Adrenal gland (tissue), 9 donors: ENCODE measurements at regions not wholly inside any gene's neighbourhood (a gene's known extent, or its start where the extent isn't known, plus 50 kb on each side); places are given as distances from the start of the nearest gene placed in this dataset.

Source experiments
- DNase-seq, 7 donors: peaks; one replicate each; pipeline ENCODE4 v3.0.0-alpha.2; 2019 to 2020
- H3K27ac ChIP-seq, 5 donors: fragments of 200-600 bp; sonication (generic) in 4 of 5; 1 replicate in 3 of 5; 2 replicates in 2 of 5; pipeline versions ENCODE4 v1.5.1 to v1.8.0; 2016 to 2020; ENCODE audit warnings: mild to moderate bottlenecking in 1 of 5
- H3K27me3 ChIP-seq: fragments of 200-600 bp; 2 replicates; pipeline ENCODE4 v1.8.0; 2021
- H3K36me3 ChIP-seq, 2 donors: fragments of 200-600 bp; replicated peaks in 1 of 2; 1 replicate in 1 of 2; 2 replicates in 1 of 2; pipeline versions ENCODE4 v1.5.1 to v1.8.0; 2018 to 2022
- H3K4me1 ChIP-seq, 2 donors: fragments of 200-600 bp; replicated peaks in 1 of 2; 1 replicate in 1 of 2; 2 replicates in 1 of 2; pipeline versions ENCODE4 v1.5.1 to v1.8.0; 2018 to 2021
- H3K4me3 ChIP-seq, 4 donors: fragments of 200-600 bp; sonication (generic) in 3 of 4; one replicate each; pipeline ENCODE4 v1.5.1; 2016 to 2018
- H3K9me3 ChIP-seq, 3 donors: fragments of 200-600 bp; sonication (generic) in 1 of 3; replicated peaks in 1 of 3; 1 replicate in 2 of 3; 2 replicates in 1 of 3; pipeline versions ENCODE4 v1.5.1 to v1.8.0; 2016 to 2021
- POLR2A ChIP-seq, 2 donors: fragments of 450-650 bp; IDR thresholded peaks; one replicate each; pipeline ENCODE4 v1.6.1; 2017; ENCODE audit warnings: antibody characterized with exemption in 2 of 2, mild to moderate bottlenecking in 2 of 2, moderate library complexity in 1 of 2
- WGBS, 4 donors: extraction: QIAGEN DNeasy Blood & Tissue Kit in 2 of 4; methylation state at CpG; one replicate each; pipeline versions ENCODE4 v1.1.5 to v1.1.7; 2013 to 2017; 5-methylcytosine and 5-hydroxymethylcytosine counted together
- intact Hi-C, 2 donors: fragments of 100-400 bp; cut with DNase I; formaldehyde crosslinking; loops; one replicate each; pipeline versions ENCODE4 v1.14.1 to v1.15.0; 2022 to 2023
- TF ChIP-seq, protein P1 (sequence below), 6 experiments: fragments of 450-650 bp in 4 of 6; fragments of 200-600 bp in 2 of 6; sonication (generic) in 1 of 6; IDR thresholded peaks; 1 replicate in 5 of 6; 2 replicates in 1 of 6; pipeline versions ENCODE4 v1.5.1 to v1.8.0; 2016 to 2021; ENCODE audit warnings: antibody characterized with exemption in 6 of 6, mild to moderate bottlenecking in 2 of 6, moderate library complexity in 1 of 6
- donor health status: healthy with polysubstance abuse.
- donor health status: Bipolar disorder and iron deficiency.
- donor health status: DM: yes; HTN: yes; CAD: no.
- donor health status: DM: no; HTN: no; CAD: no.
- donor health status: DM: no; HTN: no; CAD: no.

- WGBS, 4 donors, result 27 to 41% (median 32%) methylated on average over 2 of the region's 2 CpGs
- TF ChIP-seq POLR2A (IDR thresholded peaks at IDR 0.05), result no peak
- TF ChIP-seq, protein P1, sequence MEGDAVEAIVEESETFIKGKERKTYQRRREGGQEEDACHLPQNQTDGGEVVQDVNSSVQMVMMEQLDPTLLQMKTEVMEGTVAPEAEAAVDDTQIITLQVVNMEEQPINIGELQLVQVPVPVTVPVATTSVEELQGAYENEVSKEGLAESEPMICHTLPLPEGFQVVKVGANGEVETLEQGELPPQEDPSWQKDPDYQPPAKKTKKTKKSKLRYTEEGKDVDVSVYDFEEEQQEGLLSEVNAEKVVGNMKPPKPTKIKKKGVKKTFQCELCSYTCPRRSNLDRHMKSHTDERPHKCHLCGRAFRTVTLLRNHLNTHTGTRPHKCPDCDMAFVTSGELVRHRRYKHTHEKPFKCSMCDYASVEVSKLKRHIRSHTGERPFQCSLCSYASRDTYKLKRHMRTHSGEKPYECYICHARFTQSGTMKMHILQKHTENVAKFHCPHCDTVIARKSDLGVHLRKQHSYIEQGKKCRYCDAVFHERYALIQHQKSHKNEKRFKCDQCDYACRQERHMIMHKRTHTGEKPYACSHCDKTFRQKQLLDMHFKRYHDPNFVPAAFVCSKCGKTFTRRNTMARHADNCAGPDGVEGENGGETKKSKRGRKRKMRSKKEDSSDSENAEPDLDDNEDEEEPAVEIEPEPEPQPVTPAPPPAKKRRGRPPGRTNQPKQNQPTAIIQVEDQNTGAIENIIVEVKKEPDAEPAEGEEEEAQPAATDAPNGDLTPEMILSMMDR (IDR thresholded peaks at IDR 0.05), result no peak
- H3K4me3 ChIP-seq, result no peak overlapping the region
- intact Hi-C loops, result no loop called here
- peak overlapping the region in 3 of 5 donors; percentile 4 to 47 (median 26) for H3K27ac ChIP-seq
- peaks cover 0 to 7% of the 10 kb centered on the region in 2 donors for H3K4me1 ChIP-seq
- H3K9me3 ChIP-seq, result no peaks in the 10 kb centered on the region
- H3K36me3 ChIP-seq, result no peaks in the 10 kb centered on the region
- peak in 6 of 7 donors; percentile 39 to 76 (median 66) for DNase-seq
- H3K27me3 ChIP-seq, result no peaks in the 10 kb centered on the region
Observed at GRCh38 chr19:31970027-31970461, 375.4 kb upstream of the ZNF507 start.

GRCh38 chr19:31974290-31974689, 371.1 kb upstream of the ZNF507 start:
- intact Hi-C loops, result no loop called here
- Histone ChIP-seq H3K27me3 (no peaks in the 10 kb centered on the region), H3K4me3 (no peak overlapping the region), H3K9me3 (no peaks in the 10 kb centered on the region), H3K36me3 (no peaks in the 10 kb centered on the region), H3K27ac (no peak overlapping the region), H3K4me1 (peaks cover 0 to under 1% of the 10 kb centered on the region in 2 donors)
- TF ChIP-seq, protein P1 (IDR thresholded peaks at IDR 0.05), result no peak
- no peak for TF ChIP-seq POLR2A (IDR thresholded peaks at IDR 0.05)
- 90 to 97% (median 91%) methylated on average over 4 of the region's 4 CpGs for WGBS, 4 donors
- DNase-seq, result peak in 1 of 7 donors; percentile 33

- Histone ChIP-seq H3K4me1 (no peaks in the 10 kb centered on the region), H3K4me3 (no peak overlapping the region), H3K27me3 (no peaks in the 10 kb centered on the region), H3K36me3 (no peaks in the 10 kb centered on the region), H3K9me3 (no peaks in the 10 kb centered on the region), H3K27ac (no peak overlapping the region)
- 94 to 98% (median 97%) methylated on average over 4 of the region's 4 CpGs for WGBS, 4 donors
- TF ChIP-seq POLR2A (IDR thresholded peaks at IDR 0.05), result no peak
- TF ChIP-seq, protein P1 (IDR thresholded peaks at IDR 0.05), result no peak
- intact Hi-C loops, result no loop called here
- peak in 1 of 7 donors; percentile 13 for DNase-seq
Observed at GRCh38 chr19:31974941-31975340, 370.5 kb upstream of the ZNF507 start.

- Histone ChIP-seq H3K4me3 (no peak overlapping the region), H3K36me3 (no peaks in the 10 kb centered on the region), H3K4me1 (no peaks in the 10 kb centered on the region), H3K27ac (no peak overlapping the region), H3K27me3 (no peaks in the 10 kb centered on the region), H3K9me3 (no peaks in the 10 kb centered on the region)
- DNase-seq, result peak in 1 of 7 donors; percentile 14
- intact Hi-C loops, result no loop called here
- 93 to 97% (median 96%) methylated on average over 4 of the region's 4 CpGs for WGBS, 4 donors
- no peak for TF ChIP-seq POLR2A (IDR thresholded peaks at IDR 0.05)
- TF ChIP-seq, protein P1 (IDR thresholded peaks at IDR 0.05), result no peak
Observed at GRCh38 chr19:31975461-31975860, 369.9 kb upstream of the ZNF507 start.
